GM19452 (cell line): ENCODE measurements at regions not wholly inside any gene's neighbourhood (a gene's known extent, or its start where the extent isn't known, plus 50 kb on each side); places are given as distances from the start of the nearest gene placed in this dataset.

ENCODE experiments used
- ATAC-seq: cut with Tn5 transposase; IDR thresholded peaks from one replicate; pipeline ENCODE4 v1.9.1; 2021; ENCODE audit not compliant: unreplicated experiment

GRCh38 chr12:60034147-60034546 lies 438.3 kb downstream of the SLC16A7 start:
- ATAC-seq = no peak

GRCh38 chr12:60035835-60036234 lies 440.0 kb downstream of the SLC16A7 start:
- no peak for ATAC-seq

GRCh38 chr12:60042835-60043234 lies 447.0 kb downstream of the SLC16A7 start:
- no peak for ATAC-seq

GRCh38 chr12:60043236-60043635 lies 447.4 kb downstream of the SLC16A7 start:
- no peak for ATAC-seq

GRCh38 chr12:60052483-60052882 lies 456.7 kb downstream of the SLC16A7 start:
- no peak for ATAC-seq

GRCh38 chr12:60059180-60059579 lies 463.4 kb downstream of the SLC16A7 start:
- ATAC-seq = no peak

GRCh38 chr12:60066655-60067054 lies 470.8 kb downstream of the SLC16A7 start:
- no peak for ATAC-seq

GRCh38 chr12:60070552-60070951 lies 474.7 kb downstream of the SLC16A7 start:
- no peak for ATAC-seq

- ATAC-seq = no peak
Observed at GRCh38 chr12:60071759-60072191, 475.9 kb downstream of the SLC16A7 start.

- ATAC-seq = no peak
Observed at GRCh38 chr12:60072911-60073310, 477.1 kb downstream of the SLC16A7 start.

- no peak for ATAC-seq
Observed at GRCh38 chr12:60075091-60075490, 479.3 kb downstream of the SLC16A7 start.

- no peak for ATAC-seq
Observed at GRCh38 chr12:60078026-60078425, 482.2 kb downstream of the SLC16A7 start.

- ATAC-seq = no peak
Observed at GRCh38 chr12:60093428-60093827, 497.6 kb downstream of the SLC16A7 start.

GRCh38 chr12:60094436-60094835 lies 498.6 kb downstream of the SLC16A7 start:
- no peak for ATAC-seq

GRCh38 chr12:60096727-60097126 lies 500.9 kb downstream of the SLC16A7 start:
- ATAC-seq = no peak

GRCh38 chr12:60100160-60100559 lies 504.3 kb downstream of the SLC16A7 start:
- no peak for ATAC-seq

GRCh38 chr12:60100852-60101251 lies 505.0 kb downstream of the SLC16A7 start:
- no peak for ATAC-seq

GRCh38 chr12:60101715-60102114 lies 505.9 kb downstream of the SLC16A7 start:
- ATAC-seq = no peak

GRCh38 chr12:60106214-60106613 lies 510.4 kb downstream of the SLC16A7 start:
- no peak for ATAC-seq

GRCh38 chr12:60107992-60108391 lies 512.2 kb downstream of the SLC16A7 start:
- no peak for ATAC-seq

- no peak for ATAC-seq
Observed at GRCh38 chr12:60112063-60112462, 516.2 kb downstream of the SLC16A7 start.

GRCh38 chr12:60112763-60113162 lies 516.9 kb downstream of the SLC16A7 start:
- ATAC-seq = no peak

- ATAC-seq = no peak
Observed at GRCh38 chr12:60114169-60114568, 518.3 kb downstream of the SLC16A7 start.

GRCh38 chr12:60119327-60119726 lies 523.5 kb downstream of the SLC16A7 start:
- no peak for ATAC-seq
